ENCODE measurements at regions not wholly inside any gene's neighbourhood (a gene's known extent, or its start where the extent isn't known, plus 50 kb on each side); places are given as distances from the start of the nearest gene placed in this dataset.
A peak's percentile ranks its signal among the peaks of the same experiment; 100 is the strongest.
"Not testable (repeated sequence)": the region's sequence is repeated elsewhere in the genome, so short reads cannot be mapped to it uniquely, and the experiment has no call there.

DNA sequence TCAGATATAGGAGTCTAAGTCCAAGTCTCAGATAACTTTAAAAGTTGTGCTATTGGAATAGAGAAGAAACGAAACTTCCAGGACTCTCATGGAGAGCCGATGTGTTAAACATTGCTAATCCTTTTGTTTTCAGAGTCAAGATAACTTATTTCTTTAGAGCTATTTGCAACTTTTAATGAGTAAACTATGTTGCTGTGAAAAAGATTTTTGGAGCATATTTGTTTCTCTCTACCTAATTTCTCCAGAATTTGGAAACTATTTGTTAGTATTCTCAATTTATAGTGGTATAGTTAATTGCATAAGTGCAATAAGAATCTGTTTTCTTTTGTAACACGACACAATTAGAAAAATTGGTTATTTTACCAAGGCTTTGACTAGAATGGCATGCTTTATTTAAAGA lies 588.9 kb downstream of the NTRK3 start:
- DNase-seq = no peak
- no peak for TF ChIP-seq POLR2A (IDR thresholded peaks at IDR 0.05; ENCODE audit: low read length)
- TF ChIP-seq GATA1 (IDR thresholded peaks at IDR 0.05; ENCODE audit: low read depth, low read length) = no peak

DNA sequence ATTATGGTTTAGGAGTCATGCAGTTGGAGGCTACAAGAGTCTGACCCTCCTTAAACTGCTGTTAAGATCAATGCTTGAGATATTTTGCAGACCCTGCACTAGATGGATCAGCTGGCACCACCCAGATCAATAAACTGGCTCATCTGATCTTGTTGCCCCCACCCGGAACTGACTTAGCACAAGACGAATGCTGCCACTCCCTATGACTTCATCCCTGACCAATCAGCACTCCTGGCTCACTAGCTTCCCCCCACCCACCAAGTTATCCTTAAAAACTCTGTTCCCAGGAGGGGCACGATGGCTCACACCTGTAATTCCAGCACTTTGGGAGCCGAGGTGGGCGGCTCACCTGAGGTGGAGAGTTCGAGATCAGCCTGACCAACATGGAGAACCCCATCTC lies 594.0 kb downstream of the NTRK3 start:
- peak in 1 of 2 experiments; percentile 5 for DNase-seq
- TF ChIP-seq POLR2A (IDR thresholded peaks at IDR 0.05; ENCODE audit: low read length) (no peak), GATA1 (IDR thresholded peaks at IDR 0.05; ENCODE audit: low read depth, low read length) (no peak)

DNA sequence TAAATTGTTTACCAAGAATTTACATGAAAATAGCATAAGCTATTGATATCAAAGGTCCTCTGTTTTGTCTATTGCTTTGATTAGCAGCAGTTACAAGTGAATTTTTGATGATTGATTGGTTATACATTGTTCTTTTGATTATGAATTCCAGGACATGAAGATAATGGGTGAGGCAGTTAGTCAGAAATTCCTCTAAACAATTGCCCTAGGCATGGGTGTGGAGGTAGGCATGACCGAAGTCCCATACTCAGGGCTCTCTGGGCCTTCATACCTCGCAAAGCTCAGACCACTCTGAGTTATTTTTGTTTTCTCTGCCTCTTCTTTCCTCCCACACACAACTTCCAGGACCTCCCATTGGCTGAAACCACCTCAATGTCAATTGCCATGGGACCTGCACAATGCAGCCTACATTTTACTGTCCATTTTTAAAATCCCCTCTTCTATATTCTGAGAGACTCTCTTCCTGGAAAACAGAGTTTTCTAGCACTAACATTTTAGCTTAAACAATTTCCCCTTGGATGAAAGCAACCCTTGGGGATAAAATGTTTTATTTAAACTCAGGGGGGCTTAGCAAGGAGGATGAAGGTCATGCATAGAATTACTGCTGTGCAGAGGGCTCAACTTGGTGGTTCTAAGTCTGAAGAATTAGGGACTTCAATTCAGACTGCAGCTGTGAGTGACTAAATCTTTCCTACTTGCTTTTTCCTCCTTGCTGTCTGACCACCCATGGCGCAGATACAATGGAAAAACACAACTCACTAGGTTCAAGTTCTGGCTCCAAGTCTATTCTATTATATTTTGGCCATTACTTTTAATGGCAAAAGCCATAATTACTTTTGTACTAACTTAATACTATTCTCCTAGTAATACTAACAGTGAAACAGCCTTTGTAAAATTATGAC lies 594.8 kb downstream of the NTRK3 start:
- no peak for DNase-seq
- no peak for TF ChIP-seq GATA1 (IDR thresholded peaks at IDR 0.05; ENCODE audit: low read depth, low read length)
- no peak for TF ChIP-seq POLR2A (IDR thresholded peaks at IDR 0.05; ENCODE audit: low read length)

DNA sequence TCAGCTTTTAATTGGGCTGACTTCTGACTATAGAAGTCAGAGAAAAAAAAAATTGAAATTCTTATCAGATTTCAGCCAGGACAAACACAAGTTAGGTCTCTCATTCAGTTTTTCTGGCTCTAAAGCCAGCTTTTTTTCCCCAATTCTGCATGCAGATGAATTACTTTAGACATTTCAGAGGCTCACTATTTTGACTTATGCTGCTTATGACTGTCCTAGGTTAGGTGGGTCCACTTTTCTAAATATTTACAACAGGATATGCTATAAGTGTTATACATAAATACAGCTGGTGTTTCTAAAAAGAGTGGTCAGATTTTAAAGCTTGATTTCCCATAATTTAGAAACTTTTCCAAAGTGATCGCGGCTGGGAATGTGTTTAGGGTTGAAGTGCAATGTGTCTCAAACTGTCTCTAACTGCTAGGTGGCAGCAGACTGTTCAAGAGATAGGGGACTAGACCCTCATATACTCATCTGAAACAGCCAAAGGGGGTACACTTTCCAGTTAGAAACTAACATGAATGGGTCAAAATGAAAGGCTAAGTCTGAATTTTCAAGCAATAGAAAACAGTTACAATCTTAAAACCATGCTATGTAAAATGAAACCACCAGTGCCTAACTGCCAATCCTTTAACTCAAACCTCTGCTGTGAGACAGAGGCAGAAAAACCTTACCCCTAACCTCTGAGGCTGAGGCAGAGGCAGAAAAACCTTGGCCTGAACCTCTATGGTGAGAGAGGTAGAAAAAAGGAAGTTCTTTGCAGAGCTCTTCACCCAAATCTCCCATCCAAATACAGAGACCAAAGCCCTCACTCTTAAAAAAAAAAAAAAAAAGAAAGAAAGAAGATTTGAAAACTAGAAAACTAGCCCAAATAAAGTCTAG lies 596.0 kb downstream of the NTRK3 start:
- no peak for DNase-seq
- TF ChIP-seq GATA1 (IDR thresholded peaks at IDR 0.05; ENCODE audit: low read depth, low read length) = no peak
- TF ChIP-seq POLR2A (IDR thresholded peaks at IDR 0.05; ENCODE audit: low read length) = no peak

DNA sequence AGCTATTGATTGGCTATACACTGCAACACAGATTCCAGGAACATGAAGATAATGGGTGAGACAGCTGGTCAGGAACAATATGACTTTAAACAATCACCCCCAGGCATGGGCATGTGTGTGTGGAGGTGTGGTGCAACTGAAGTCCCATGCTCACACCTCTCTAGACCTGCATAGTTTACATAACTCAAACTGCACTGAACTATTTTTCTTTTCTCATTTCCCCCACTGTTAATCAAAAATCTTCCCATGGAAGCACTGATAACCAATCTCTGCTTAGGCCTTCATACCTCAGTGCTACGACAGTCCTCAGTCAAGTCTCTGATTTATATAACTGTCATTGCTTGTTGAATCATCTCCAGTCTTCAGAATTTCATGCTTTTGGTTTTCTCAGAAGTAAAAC lies 600.2 kb downstream of the NTRK3 start:
- no peak for TF ChIP-seq GATA1 (IDR thresholded peaks at IDR 0.05; ENCODE audit: low read depth, low read length)
- no peak for TF ChIP-seq POLR2A (IDR thresholded peaks at IDR 0.05; ENCODE audit: low read length)
- DNase-seq = no peak

DNA sequence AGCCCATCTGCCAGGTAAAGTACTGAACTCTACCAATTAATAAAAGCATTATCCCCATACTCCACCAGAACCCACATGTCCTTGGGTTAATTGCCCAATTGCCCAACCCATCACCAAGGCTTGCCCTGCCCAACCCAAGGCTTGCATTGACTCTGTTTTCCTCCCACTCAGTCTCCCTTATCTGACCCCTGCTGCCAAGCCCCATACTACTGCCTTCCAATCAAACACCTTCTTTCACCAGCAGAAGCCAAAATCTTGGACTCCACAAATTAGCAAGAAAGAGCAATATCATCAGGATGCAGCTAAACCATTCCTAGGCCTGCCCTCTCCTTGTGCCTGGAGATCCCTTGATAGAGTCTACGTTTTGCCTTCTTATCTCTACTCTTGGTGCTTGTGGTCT lies 602.9 kb downstream of the NTRK3 start:
- no peak for DNase-seq
- TF ChIP-seq GATA1 (IDR thresholded peaks at IDR 0.05; ENCODE audit: low read depth, low read length) = no peak
- no peak for TF ChIP-seq POLR2A (IDR thresholded peaks at IDR 0.05; ENCODE audit: low read length)

DNA sequence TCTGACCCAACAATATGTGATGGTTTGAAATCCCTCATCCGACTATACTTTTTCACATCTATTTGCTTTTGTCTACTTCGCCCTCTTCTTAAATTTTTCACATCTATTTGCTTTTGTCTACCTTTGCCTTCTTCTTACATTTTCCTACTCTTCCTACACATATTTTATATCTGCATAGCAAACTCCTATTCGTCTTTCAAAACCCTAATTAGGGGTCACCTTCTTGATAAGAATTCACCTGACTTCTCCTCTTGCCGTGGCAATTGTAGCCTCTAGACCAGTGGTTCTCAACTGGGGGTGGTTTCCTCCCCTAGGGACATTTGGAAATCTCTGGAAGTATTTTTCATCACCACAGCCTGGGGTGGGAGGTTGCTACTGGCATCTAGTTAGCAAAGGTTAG lies 607.4 kb downstream of the NTRK3 start:
- no peak for DNase-seq
- no peak for TF ChIP-seq GATA1 (IDR thresholded peaks at IDR 0.05; ENCODE audit: low read depth, low read length)
- TF ChIP-seq POLR2A (IDR thresholded peaks at IDR 0.05; ENCODE audit: low read length) = no peak

DNA sequence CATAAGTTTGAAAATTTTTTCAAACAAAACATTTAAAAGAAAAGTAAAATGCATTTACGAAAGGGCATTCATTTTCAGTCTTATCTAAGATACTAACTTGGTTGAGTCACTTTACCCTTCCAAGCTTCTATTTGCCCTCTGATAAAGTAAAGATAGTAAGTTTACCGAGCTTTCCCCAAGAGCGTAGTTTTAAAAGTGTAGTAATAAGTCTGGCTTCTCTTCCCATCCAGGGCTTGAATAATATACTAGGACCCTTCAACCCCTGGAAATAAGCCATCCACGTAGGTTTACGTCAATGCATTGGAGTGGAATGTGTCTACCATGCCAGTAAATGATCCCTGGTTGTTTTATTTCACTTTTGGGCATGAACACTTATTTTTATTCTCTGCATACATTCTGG lies 608.3 kb downstream of the NTRK3 start:
- DNase-seq = no peak

DNA sequence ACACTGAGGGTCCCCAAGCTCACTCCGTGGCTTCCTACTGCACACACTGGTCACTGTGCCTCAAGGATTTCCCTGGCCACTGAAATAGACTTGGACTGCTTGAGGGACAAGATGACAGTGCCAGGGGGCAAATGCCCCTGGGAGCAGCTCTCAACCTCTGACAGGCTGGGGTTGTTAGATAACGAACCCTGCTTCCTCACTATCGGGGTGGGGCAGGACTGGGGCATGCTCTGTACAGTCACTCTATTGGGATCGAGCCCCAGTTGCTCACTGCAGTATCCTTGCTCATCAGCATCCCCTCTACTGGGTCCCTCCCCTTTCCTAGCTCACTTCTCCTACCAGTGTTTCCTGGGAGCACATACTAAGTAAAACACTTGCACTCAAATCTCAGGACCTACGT lies 610.8 kb downstream of the NTRK3 start:
- peak; percentile 75 to 76 for DNase-seq

More for the DNA sequence above, 608.3 kb downstream of the NTRK3 start:
- TF ChIP-seq GATA1 (IDR thresholded peaks at IDR 0.05; ENCODE audit: low read depth, low read length) (no peak), POLR2A (IDR thresholded peaks at IDR 0.05; ENCODE audit: low read length) (no peak)

DNA sequence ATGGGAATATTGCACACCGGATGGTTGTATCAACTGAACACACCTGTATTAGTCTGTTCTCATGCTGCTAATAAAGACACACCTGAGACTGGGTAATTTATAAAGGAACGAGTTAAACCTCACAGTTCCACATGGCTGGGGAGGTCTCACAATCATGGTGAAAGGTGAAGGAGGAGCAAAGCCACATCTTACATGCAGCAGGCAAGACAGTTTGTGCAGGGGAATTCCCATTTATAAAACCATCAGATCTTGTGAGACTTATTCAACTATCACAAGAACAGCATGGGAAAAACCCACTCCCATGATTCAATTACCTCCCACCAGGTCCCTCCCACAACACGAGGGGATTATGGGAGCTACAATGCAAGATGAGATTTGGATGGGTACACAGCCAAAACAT lies 613.5 kb downstream of the NTRK3 start:
- not testable (repeated sequence) for DNase-seq

More for the DNA sequence above, 610.8 kb downstream of the NTRK3 start:
- TF ChIP-seq GATA1 (IDR thresholded peaks at IDR 0.05; ENCODE audit: low read depth, low read length) (no peak), POLR2A (IDR thresholded peaks at IDR 0.05; ENCODE audit: low read length) (no peak)

DNA sequence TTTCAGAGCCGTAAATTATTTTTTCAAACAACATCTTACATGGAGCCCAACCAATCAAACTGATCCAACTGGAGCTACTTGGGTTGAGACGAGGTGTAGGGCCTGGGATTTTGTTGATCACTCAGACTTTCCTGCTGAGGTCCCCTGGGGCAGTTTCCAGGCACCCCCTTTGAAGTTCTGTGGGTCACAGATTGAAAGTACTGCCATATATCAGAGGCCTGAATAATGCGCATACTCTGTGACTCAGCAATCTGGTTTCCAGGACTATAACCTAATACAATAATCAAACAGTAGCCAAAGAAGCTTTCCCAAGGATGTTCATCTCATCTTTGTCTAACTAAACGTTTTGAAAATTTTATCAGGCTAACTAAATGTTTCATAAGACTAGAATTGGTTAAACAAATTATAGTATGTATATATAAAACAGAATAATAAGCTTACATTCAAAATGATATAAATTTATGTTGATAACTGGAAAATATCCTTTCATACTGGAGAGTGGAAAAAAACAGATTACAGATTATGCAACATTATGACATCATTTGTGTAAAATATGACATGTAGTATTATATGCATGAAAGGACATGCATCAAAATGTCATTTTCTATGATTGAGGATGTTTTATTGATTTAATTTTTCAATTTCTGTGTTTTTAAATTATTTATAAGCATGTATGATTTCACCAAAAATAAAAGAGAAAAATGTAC lies 617.1 kb downstream of the NTRK3 start:
- TF ChIP-seq GATA1 (IDR thresholded peaks at IDR 0.05; ENCODE audit: low read depth, low read length) (no peak), POLR2A (IDR thresholded peaks at IDR 0.05; ENCODE audit: low read length) (no peak)
- no peak for DNase-seq

DNA sequence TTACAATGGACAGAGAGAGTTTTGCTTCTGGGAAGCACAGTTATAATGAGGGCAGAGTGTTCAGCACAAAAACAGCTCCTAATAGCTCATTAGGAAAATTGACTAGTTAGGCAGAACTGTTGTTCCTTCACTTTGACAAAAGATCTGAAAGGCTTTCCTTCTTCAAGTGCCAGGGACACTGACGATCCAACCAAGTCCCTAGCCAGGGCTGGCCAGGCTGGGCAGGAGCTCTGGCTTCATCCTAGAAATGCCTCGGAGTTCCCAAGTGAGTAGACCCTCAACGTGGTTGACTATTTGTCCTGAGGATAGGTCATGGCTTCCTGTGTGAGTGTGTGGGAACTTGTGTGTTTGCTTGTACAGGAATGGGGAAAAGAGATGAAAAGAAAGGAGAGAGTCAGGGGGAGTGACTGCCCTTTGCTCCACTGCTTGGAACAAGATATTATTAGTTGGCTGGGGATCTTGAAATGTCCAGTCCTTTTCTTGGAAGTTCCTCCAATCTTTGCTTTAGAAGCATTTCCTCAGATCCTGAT lies 617.9 kb downstream of the NTRK3 start:
- no peak for DNase-seq
- TF ChIP-seq GATA1 (IDR thresholded peaks at IDR 0.05; ENCODE audit: low read depth, low read length) (no peak), POLR2A (IDR thresholded peaks at IDR 0.05; ENCODE audit: low read length) (no peak)

DNA sequence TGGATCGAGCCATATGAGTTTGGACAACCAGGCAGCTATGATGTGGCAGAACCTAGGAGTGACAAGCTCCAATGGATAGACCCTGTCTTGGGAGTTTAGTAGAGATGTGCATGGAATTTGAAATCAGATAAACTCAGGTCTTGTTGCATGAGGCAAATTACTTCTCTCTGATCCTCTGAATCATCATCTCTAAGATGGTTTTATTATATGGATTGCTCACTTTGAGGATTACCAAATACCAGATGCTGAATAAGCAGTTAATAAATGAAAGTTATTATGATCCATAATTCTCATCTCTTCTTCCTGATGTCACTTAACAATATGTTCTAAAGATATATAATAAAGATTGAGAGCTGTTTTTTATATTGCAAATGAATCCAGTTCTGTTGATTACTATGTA lies 622.2 kb downstream of the NTRK3 start:
- no peak for DNase-seq
- TF ChIP-seq POLR2A (IDR thresholded peaks at IDR 0.05; ENCODE audit: low read length) = no peak
- no peak for TF ChIP-seq GATA1 (IDR thresholded peaks at IDR 0.05; ENCODE audit: low read depth, low read length)

DNA sequence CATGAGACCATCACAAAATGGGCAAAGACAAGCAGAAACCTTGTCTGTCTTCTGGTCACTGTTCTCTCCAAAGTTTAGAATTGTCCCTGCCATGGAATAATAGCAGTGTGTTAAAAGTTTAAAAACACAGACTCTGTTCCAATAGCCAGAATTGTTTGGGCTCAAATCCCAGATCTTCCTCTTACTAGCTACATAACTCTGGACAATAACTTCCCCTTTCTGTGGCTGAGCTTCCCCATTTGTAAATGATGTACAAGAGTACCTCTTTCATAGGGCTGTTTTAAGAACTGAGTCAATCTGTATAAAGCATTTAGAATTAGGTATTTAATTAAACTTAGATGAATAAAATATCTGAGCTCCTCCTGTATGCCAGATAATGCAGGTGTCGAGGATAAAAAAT lies 623.0 kb downstream of the NTRK3 start:
- TF ChIP-seq GATA1 (IDR thresholded peaks at IDR 0.05; ENCODE audit: low read depth, low read length) (no peak), POLR2A (IDR thresholded peaks at IDR 0.05; ENCODE audit: low read length) (no peak)

More for the DNA sequence above, 623.0 kb downstream of the NTRK3 start:
- no peak for DNase-seq
